Stomach smooth muscle (tissue), 2 donors: ENCODE measurements at regions not wholly inside any gene's neighbourhood (a gene's known extent, or its start where the extent isn't known, plus 50 kb on each side); places are given as distances from the start of the nearest gene placed in this dataset.
"Not testable (repeated sequence)": the region's sequence is repeated elsewhere in the genome, so short reads cannot be mapped to it uniquely, and the experiment has no call there.

Experiments
- H3K27ac ChIP-seq: one replicate; pipeline ENCODE4 v1.7.0; 2013; ENCODE audit warnings: mild to moderate bottlenecking, low read length, inconsistent platforms
- H3K27me3 ChIP-seq, 2 donors: one replicate each; pipeline ENCODE4 v1.7.0; 2013; ENCODE audit warnings: low read length in 2 of 2; ENCODE audit not compliant: insufficient read depth in 2 of 2, control insufficient read depth in 1 of 2
- H3K36me3 ChIP-seq, 2 donors: one replicate each; pipeline ENCODE4 v1.7.0; 2013; ENCODE audit warnings: low read length in 2 of 2; ENCODE audit not compliant: control insufficient read depth in 2 of 2, insufficient read depth in 2 of 2
- H3K4me1 ChIP-seq: one replicate; pipeline ENCODE4 v1.7.0; 2013; ENCODE audit warnings: low read length; ENCODE audit not compliant: control insufficient read depth, insufficient read depth
- H3K4me3 ChIP-seq, 2 donors: one replicate each; pipeline ENCODE4 v1.7.0; 2013; ENCODE audit warnings: low read length in 2 of 2
- H3K9ac ChIP-seq, 2 donors: one replicate each; pipeline ENCODE4 v1.7.0; 2013; ENCODE audit warnings: low read length in 2 of 2, mild to moderate bottlenecking in 1 of 2
- H3K9me3 ChIP-seq, 2 donors: one replicate each; pipeline ENCODE4 v1.7.0; 2013; ENCODE audit warnings: low read length in 2 of 2; ENCODE audit not compliant: control insufficient read depth in 2 of 2
- donor health status: healthy.
- donor health status: Pancreatic carcinoma.

DNA sequence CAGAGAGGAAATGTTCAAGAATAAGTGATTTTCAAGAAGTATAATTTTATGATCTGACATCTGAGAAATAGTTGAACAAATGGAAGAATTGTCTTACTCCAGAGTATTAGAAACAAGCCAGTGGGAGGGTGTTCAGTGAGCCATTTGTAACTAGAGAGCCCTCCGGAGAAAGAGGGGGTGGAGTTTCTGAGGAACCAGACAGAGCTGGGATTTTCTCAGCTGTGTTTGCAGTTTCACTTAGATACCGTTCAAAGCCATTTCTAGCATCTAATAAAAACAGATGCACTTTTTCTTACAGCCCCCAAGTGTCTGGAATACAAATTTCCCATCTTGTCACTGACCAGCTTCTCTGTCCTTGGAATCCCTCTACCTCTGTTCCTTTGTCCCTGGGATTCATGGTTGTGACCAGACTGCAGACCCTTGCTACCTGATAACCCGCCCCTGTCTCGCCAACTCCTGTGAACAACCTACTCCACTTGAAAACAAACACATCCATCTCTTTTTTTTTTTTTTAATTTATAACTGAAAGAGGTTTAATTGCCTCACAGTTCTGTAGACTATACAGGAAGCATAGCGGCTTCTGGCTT is 132.8 kb upstream of the KLF3 start:
- H3K4me1 ChIP-seq: peaks cover 19% of the 10 kb centered on the region
- H3K27ac ChIP-seq: no peak overlapping the region
- no peak overlapping the region for H3K4me3 ChIP-seq
- H3K9ac ChIP-seq: no peak overlapping the region
- H3K27me3 ChIP-seq: no peaks in the 10 kb centered on the region
- H3K9me3 ChIP-seq: no peaks in the 10 kb centered on the region
- H3K36me3 ChIP-seq: no peaks in the 10 kb centered on the region

DNA sequence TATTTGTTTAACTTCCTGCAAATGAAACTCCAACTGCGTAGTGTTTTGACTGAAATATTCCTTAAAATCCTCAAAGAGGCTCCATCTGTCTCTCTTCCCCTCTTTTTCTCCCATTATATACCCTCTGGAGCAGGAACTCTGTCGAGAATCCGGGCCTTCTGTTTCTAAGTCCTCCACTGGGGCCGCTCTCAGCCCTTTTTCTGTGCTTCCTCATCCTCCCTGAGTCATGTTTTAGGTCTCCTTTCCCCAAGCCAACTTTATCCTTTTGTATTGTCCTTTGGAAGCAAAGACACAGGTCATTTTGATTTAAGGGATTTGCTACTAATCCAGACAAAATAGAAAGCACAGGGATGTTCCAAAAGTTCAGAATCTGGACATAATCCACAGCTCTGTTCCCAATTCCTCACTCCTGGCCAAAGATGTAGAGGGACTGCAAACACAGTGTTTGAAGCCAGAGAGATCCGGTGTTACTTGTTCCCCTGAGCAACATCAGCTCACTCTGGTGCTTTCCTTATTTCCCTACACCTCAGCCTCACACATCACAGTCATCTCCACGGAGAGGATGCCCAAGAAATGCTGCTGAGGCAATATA is 131.0 kb upstream of the KLF3 start:
- Histone ChIP-seq H3K27me3 (no peaks in the 10 kb centered on the region), H3K9ac (no peak overlapping the region), H3K4me3 (no peak overlapping the region), H3K4me1 (peaks cover 25% of the 10 kb centered on the region), H3K36me3 (no peaks in the 10 kb centered on the region), H3K27ac (no peak overlapping the region), H3K9me3 (no peaks in the 10 kb centered on the region)

DNA sequence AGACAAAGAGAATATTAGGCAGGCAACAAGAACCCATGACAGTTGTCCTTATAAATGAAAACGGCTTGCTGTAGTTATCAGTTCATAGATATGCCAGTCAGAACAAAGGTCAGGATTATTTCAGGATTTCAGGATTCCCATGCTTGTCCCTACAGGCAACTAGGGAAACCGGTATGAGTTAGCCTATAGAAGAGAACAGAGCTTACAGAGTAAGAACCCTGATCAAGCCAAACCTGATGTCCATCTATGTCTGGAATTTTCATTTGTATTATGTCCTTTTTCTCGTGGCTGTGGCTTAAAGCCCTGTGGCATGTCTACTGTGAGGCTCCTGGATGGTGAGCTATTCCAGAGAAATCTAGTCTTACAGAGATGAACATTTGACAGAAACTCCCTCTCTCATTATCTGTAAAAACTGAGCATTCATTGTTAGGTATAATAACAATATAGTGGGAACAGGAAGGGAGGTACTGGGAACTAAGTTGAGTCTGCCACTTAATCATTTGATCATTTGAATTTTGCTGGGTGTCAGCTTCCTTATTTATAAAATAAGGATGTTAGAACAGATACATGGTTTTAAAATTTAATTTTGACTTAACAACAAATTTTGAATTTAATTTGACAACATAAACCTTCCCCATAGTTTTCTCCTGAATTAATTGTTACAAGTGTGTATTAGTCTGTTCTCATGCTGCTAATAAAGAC is 129.5 kb upstream of the KLF3 start:
- no peak overlapping the region for H3K4me3 ChIP-seq
- H3K36me3 ChIP-seq: no peaks in the 10 kb centered on the region
- H3K9me3 ChIP-seq: no peaks in the 10 kb centered on the region
- no peak overlapping the region for H3K27ac ChIP-seq
- peaks cover 27% of the 10 kb centered on the region for H3K4me1 ChIP-seq
- H3K27me3 ChIP-seq: no peaks in the 10 kb centered on the region
- H3K9ac ChIP-seq: no peak overlapping the region

DNA sequence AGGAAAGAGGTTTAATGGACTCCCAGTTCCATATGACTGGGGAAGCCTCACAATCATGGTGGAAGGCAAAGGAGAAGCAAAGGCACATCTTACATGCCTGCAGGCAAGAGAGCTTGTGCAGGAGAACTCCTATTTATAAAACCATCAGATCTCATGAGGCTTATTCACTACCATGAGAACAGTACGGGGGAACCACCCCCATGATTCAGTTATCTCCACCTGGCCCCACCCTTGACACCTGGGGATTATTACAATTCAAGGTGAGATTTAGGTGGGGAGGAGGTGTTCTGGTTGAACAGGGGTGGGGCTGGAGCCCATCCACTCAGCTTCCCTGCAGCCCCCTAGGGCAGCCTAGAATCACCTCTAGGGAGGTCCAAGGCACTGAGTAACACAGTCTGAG is 128.9 kb upstream of the KLF3 start:
- H3K4me1 ChIP-seq: peaks cover 27% of the 10 kb centered on the region
- H3K36me3 ChIP-seq, H3K4me3 ChIP-seq, H3K27me3 ChIP-seq, H3K9me3 ChIP-seq, H3K9ac ChIP-seq, H3K27ac ChIP-seq: not testable (repeated sequence)

DNA sequence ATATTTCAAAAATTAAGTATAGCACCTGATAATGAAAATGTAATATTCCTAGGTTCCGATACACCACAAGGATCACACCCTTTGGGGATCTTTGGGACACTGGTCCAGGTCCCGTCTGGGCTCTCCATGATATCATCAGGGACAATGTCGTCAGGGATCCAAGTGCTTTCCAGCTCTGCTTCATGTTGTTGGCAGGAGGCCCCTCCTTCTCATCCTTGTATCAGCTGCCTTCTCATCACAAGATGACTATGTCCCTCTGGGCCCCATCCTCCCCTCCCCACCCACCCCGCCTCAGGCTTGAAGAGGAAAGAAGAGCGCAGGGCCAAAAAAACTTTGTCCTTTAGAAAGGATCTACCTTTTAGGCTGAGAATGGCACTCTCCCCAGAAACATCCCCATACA is 128.3 kb upstream of the KLF3 start:
- no peaks in the 10 kb centered on the region for H3K36me3 ChIP-seq
- no peak overlapping the region for H3K9ac ChIP-seq
- no peaks in the 10 kb centered on the region for H3K9me3 ChIP-seq
- H3K4me1 ChIP-seq: peaks cover 27% of the 10 kb centered on the region
- H3K27ac ChIP-seq: no peak overlapping the region
- no peaks in the 10 kb centered on the region for H3K27me3 ChIP-seq
- no peak overlapping the region for H3K4me3 ChIP-seq

DNA sequence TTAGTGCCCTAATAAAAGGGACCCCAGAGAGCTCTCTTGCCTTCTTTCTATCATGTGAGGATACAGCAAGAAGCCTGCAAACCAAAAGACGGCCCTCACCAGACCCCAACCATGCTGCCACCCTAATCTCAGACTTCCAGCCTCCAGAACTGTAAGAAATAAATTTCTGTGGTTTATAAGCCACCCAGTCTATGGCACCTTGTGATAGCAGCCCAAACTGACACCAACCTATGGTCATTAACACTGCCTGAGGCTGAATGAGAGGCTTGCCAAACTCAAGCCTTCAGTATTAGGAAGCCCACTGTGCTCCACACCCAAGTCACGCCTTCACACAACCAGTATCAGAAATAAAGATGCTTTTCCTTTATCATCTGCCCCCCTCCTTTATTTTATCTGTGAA is 127.3 kb upstream of the KLF3 start:
- Histone ChIP-seq H3K9me3 (no peaks in the 10 kb centered on the region), H3K9ac (no peak overlapping the region), H3K36me3 (no peaks in the 10 kb centered on the region), H3K4me1 (peaks cover 23% of the 10 kb centered on the region), H3K27ac (no peak overlapping the region), H3K27me3 (no peaks in the 10 kb centered on the region), H3K4me3 (peak overlapping the region in 1 of 2 donors; percentile 17)

DNA sequence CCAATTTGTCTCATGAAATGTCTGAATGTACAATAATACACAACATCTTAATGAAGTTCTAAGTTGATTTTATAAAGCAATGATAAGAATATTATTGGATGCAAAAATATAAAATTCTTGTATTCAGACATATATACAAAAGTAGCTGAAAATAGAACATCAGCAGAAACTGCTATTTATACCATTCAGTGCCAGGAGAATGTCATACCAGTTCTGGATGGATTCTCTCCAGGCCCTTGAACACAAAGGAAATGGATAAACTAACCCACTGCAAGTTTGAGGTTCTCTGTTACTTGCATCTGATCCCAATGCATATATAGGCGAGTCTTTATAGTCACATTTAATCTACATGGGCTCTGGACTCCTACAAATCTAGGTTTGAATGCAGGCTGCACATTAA is 126.3 kb upstream of the KLF3 start:
- no peaks in the 10 kb centered on the region for H3K27me3 ChIP-seq
- H3K9me3 ChIP-seq: no peaks in the 10 kb centered on the region
- no peak overlapping the region for H3K27ac ChIP-seq
- H3K4me1 ChIP-seq: peaks cover 18% of the 10 kb centered on the region
- no peaks in the 10 kb centered on the region for H3K36me3 ChIP-seq
- no peak overlapping the region for H3K9ac ChIP-seq
- H3K4me3 ChIP-seq: peak overlapping the region in 1 of 2 donors; percentile 17

DNA sequence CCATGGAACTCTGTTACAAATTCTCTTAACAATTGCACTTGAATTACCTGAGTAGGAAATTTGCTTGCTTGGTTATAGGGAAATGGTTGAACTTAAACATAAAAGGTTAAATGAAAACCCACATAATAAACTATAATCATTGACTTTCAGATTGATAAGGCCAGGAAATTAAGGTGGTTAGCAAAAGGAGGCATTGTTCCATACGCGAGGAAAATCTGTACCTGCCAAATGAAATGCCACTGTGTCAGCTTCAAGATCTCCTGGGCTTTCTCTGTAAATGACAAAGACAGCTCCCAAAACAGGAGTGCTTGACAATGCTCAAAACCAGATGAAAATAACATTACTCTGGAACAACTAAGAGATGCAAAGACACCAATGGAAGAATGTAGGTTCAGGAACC is 125.5 kb upstream of the KLF3 start:
- no peaks in the 10 kb centered on the region for H3K9me3 ChIP-seq
- no peak overlapping the region for H3K9ac ChIP-seq
- no peak overlapping the region for H3K4me3 ChIP-seq
- H3K36me3 ChIP-seq: no peaks in the 10 kb centered on the region
- no peaks in the 10 kb centered on the region for H3K27me3 ChIP-seq
- no peak overlapping the region for H3K27ac ChIP-seq
- peaks cover 10% of the 10 kb centered on the region for H3K4me1 ChIP-seq

DNA sequence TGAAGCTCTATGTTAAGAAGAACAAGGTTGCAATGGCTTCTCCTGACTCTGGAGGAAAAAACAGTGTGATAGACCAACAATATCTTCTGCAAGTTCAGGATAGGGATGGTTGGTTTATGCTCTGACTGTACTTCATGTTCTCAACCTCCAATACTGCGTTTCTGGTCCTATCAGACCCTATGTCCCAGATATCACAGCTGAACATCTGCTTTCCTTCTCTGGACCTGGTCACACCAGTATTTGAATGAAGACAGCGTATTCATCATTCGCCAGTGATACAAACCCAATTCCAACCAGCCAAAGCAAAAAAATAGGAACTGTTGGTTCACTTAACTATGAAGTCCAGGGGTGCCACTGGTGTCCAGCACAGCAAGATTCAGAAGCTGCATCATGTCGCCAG is 124.5 kb upstream of the KLF3 start:
- Histone ChIP-seq H3K9ac (no peak overlapping the region), H3K9me3 (no peaks in the 10 kb centered on the region), H3K27me3 (no peaks in the 10 kb centered on the region), H3K4me1 (peaks cover 10% of the 10 kb centered on the region), H3K4me3 (no peak overlapping the region), H3K27ac (no peak overlapping the region), H3K36me3 (no peaks in the 10 kb centered on the region)

DNA sequence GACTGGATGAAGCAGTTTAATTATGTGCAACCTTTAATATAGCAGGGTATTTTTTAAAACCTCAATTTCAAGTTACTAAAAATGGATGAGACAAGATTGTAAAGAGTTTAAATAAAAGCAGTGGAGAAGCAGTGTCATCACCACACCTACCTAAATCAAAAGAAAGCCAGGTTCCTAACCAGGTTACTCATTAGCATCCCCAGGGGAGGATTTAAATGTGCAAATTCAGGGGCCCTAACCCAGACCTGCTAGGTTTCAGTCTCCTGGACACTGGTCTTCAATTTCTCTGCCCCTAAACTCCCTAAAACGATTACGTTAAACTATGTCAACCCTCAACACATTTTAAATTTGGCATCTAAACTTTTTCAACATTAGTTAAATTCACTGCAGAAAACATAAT is 116.9 kb upstream of the KLF3 start:
- no peaks in the 10 kb centered on the region for H3K4me1 ChIP-seq
- H3K36me3 ChIP-seq: no peaks in the 10 kb centered on the region
- H3K27ac ChIP-seq: no peak overlapping the region
- no peaks in the 10 kb centered on the region for H3K9me3 ChIP-seq
- H3K4me3 ChIP-seq: no peak overlapping the region
- H3K9ac ChIP-seq: no peak overlapping the region
- no peaks in the 10 kb centered on the region for H3K27me3 ChIP-seq

DNA sequence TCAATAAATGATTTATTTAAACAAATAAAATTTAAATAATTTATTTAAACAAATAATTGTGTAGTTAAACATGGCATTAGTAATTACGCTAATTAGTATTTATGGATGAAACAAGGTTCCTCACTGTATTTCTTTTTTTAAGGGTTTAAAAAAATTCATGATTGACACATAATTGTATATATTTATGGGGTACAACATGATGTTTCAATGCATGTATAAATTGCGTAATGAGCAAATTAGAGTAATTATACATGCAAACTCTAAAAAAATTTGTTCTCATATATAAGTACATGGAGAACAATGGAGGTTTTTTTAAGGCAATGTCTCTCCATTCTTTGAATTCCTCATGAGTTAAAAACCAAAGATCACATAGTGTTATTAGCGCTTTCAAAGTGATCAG is 115.7 kb upstream of the KLF3 start:
- no peak overlapping the region for H3K27ac ChIP-seq
- no peaks in the 10 kb centered on the region for H3K27me3 ChIP-seq
- H3K9ac ChIP-seq: no peak overlapping the region
- no peaks in the 10 kb centered on the region for H3K4me1 ChIP-seq
- H3K9me3 ChIP-seq: no peaks in the 10 kb centered on the region
- no peaks in the 10 kb centered on the region for H3K36me3 ChIP-seq
- no peak overlapping the region for H3K4me3 ChIP-seq
